ENCODE measurements at regions not wholly inside any gene's neighbourhood (a gene's known extent, or its start where the extent isn't known, plus 50 kb on each side); places are given as distances from the start of the nearest gene placed in this dataset.

GRCh38 chr13:48839171-48839570, 136.5 kb upstream of the FNDC3A start:
- TF ChIP-seq CTCF (IDR thresholded peaks at IDR 0.05; ENCODE audit: low read depth, low read length, poor library complexity, severe bottlenecking) (no peak), EZH2phosphoT487 (IDR thresholded peaks at IDR 0.05; ENCODE audit: borderline replicate concordance, low read length) (no peak)

Data from DOHH2 (cell line).